ENCODE measurements at regions not wholly inside any gene's neighbourhood (a gene's known extent, or its start where the extent isn't known, plus 50 kb on each side); places are given as distances from the start of the nearest gene placed in this dataset.

DNA sequence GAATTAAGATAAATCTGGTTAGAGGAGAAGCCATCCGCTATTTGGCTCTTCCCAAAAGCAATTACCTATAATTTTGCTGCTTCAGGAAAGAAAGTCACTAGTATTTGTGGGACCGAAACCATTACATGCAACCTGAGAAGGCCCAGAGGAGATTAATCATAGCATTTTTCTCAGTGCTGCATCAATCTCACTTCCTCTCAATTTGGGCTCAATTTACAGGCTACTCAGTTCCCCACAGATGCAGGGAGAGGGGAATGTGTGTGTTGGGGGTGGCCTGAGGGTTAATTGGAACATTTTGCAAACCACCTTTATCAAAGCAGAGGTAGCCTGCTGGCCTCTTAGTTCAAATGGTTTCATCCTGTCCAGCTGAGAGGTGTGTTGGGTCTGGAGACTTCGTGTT is 394.7 kb upstream of the ASIC2 start:
- TF ChIP-seq EZH2 (optimal IDR thresholded peaks at IDR 0.05; ENCODE audit: low read depth, low read length) (no peak), EZH2phosphoT487 (IDR thresholded peaks at IDR 0.05; ENCODE audit: low read length) (no peak), CTCF (IDR thresholded peaks at IDR 0.05; ENCODE audit: low read length) (no peak)
- Histone ChIP-seq H3F3A (ENCODE audit: insufficient read depth, low read length) (no peaks in the 10 kb centered on the region), H3K79me2 (ENCODE audit: low read length) (no peaks in the 10 kb centered on the region), H3K9me3 (replicated peaks; ENCODE audit: insufficient read depth, low read length) (no peaks in the 10 kb centered on the region), H3K27me3 (replicated peaks; ENCODE audit: insufficient read depth, low read length) (no peaks in the 10 kb centered on the region), H3K27ac (ENCODE audit: low read length) (no peak overlapping the region), H4K20me1 (ENCODE audit: insufficient read depth, low read length) (no peaks in the 10 kb centered on the region), H3K4me3 (ENCODE audit: low read length) (no peak overlapping the region), H3K36me3 (replicated peaks; ENCODE audit: insufficient read depth, low read length) (no peaks in the 10 kb centered on the region), H3K4me1 (ENCODE audit: low read length) (no peaks in the 10 kb centered on the region), H3K9ac (ENCODE audit: low read length) (no peak overlapping the region), H3K9me2 (replicated peaks; ENCODE audit: insufficient read depth, low read length) (no peaks in the 10 kb centered on the region), H3K4me2 (ENCODE audit: low read depth, low read length) (no peak overlapping the region), H2AFZ (ENCODE audit: low read length) (no peak overlapping the region)
- DNase-seq = no peak

DNA sequence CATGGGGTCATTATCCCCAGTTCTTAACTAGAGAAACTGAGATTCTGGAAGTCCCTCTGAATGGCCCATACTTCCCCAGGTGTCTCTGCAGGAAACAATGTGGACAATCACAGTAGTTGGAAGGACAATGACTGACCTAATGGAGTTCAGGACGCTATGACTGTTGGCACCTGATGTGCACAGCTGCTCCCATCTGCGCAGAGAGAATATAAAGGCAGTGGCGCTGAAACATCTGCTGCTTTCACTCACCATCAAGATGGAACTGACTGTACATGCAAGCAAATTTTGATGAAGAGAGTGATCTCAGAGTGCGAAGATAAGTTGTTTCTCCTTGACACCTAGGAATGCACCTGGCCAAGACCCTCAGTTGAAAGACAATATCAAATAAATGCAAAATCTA is 395.7 kb upstream of the ASIC2 start:
- Histone ChIP-seq H3F3A (ENCODE audit: insufficient read depth, low read length) (no peaks in the 10 kb centered on the region), H2AFZ (ENCODE audit: low read length) (no peak overlapping the region), H3K4me3 (ENCODE audit: low read length) (no peak overlapping the region), H3K4me2 (ENCODE audit: low read depth, low read length) (no peak overlapping the region), H3K9ac (ENCODE audit: low read length) (no peak overlapping the region), H3K27ac (ENCODE audit: low read length) (no peak overlapping the region), H3K9me3 (replicated peaks; ENCODE audit: insufficient read depth, low read length) (no peaks in the 10 kb centered on the region), H4K20me1 (ENCODE audit: insufficient read depth, low read length) (no peaks in the 10 kb centered on the region), H3K27me3 (replicated peaks; ENCODE audit: insufficient read depth, low read length) (no peaks in the 10 kb centered on the region), H3K4me1 (ENCODE audit: low read length) (no peaks in the 10 kb centered on the region), H3K9me2 (replicated peaks; ENCODE audit: insufficient read depth, low read length) (no peaks in the 10 kb centered on the region), H3K79me2 (ENCODE audit: low read length) (no peaks in the 10 kb centered on the region), H3K36me3 (replicated peaks; ENCODE audit: insufficient read depth, low read length) (no peaks in the 10 kb centered on the region)
- TF ChIP-seq CTCF (IDR thresholded peaks at IDR 0.05; ENCODE audit: low read length) (no peak), EZH2phosphoT487 (IDR thresholded peaks at IDR 0.05; ENCODE audit: low read length) (no peak), EZH2 (optimal IDR thresholded peaks at IDR 0.05; ENCODE audit: low read depth, low read length) (no peak)
- no peak for DNase-seq

GRCh38 chr17:33689725-33690124 is 396.6 kb upstream of the ASIC2 start:
- Histone ChIP-seq H3K9ac (ENCODE audit: low read length) (no peak overlapping the region), H4K20me1 (ENCODE audit: insufficient read depth, low read length) (no peaks in the 10 kb centered on the region), H3K36me3 (replicated peaks; ENCODE audit: insufficient read depth, low read length) (no peaks in the 10 kb centered on the region), H3F3A (ENCODE audit: insufficient read depth, low read length) (no peaks in the 10 kb centered on the region), H3K9me2 (replicated peaks; ENCODE audit: insufficient read depth, low read length) (no peaks in the 10 kb centered on the region), H3K27me3 (replicated peaks; ENCODE audit: insufficient read depth, low read length) (no peaks in the 10 kb centered on the region), H3K9me3 (replicated peaks; ENCODE audit: insufficient read depth, low read length) (no peaks in the 10 kb centered on the region), H3K4me1 (ENCODE audit: low read length) (no peaks in the 10 kb centered on the region), H3K4me3 (ENCODE audit: low read length) (no peak overlapping the region), H3K4me2 (ENCODE audit: low read depth, low read length) (no peak overlapping the region), H2AFZ (ENCODE audit: low read length) (no peak overlapping the region), H3K79me2 (ENCODE audit: low read length) (no peaks in the 10 kb centered on the region), H3K27ac (ENCODE audit: low read length) (no peak overlapping the region)
- DNase-seq = no peak
- TF ChIP-seq EZH2 (optimal IDR thresholded peaks at IDR 0.05; ENCODE audit: low read depth, low read length) (no peak), CTCF (IDR thresholded peaks at IDR 0.05; ENCODE audit: low read length) (no peak), EZH2phosphoT487 (IDR thresholded peaks at IDR 0.05; ENCODE audit: low read length) (no peak)

Data from MM.1S (cell line).